MM.1S (cell line): ENCODE measurements at regions not wholly inside any gene's neighbourhood (a gene's known extent, or its start where the extent isn't known, plus 50 kb on each side); places are given as distances from the start of the nearest gene placed in this dataset.

Experiments
- DNase-seq: peaks from one replicate; pipeline ENCODE4 v3.0.0-alpha.2; 2015
- H2AFZ ChIP-seq: fragments of 300-600 bp; sonication (generic); 2 replicates; pipeline ENCODE4 v1.6.0; 2016; ENCODE audit warnings: antibody characterized with exemption, low read length
- H3F3A ChIP-seq: fragments of 300-600 bp; sonication (generic); 2 replicates; pipeline ENCODE4 v1.6.1; 2016; ENCODE audit warnings: mild to moderate bottlenecking, antibody characterized with exemption, low read length, moderate library complexity, mixed read lengths; ENCODE audit not compliant: insufficient read depth
- H3K27ac ChIP-seq: fragments of 300-600 bp; sonication (generic); 2 replicates; pipeline ENCODE4 v1.5.1; 2016; ENCODE audit warnings: mild to moderate bottlenecking, low read length
- H3K27me3 ChIP-seq: fragments of 300-600 bp; sonication (generic); replicated peaks from 2 replicates; pipeline ENCODE4 v1.6.0; 2016; ENCODE audit warnings: low read length; ENCODE audit not compliant: insufficient read depth
- H3K36me3 ChIP-seq: fragments of 300-600 bp; sonication (generic); replicated peaks from 2 replicates; pipeline ENCODE4 v1.6.1; 2016; ENCODE audit warnings: mild to moderate bottlenecking, low read length, mixed read lengths; ENCODE audit not compliant: insufficient read depth
- H3K4me1 ChIP-seq: fragments of 300-600 bp; sonication (generic); 2 replicates; pipeline ENCODE4 v1.6.1; 2016; ENCODE audit warnings: low read length, mixed read lengths
- H3K4me2 ChIP-seq: fragments of 300-600 bp; sonication (generic); 2 replicates; pipeline ENCODE4 v1.6.0; 2016; ENCODE audit warnings: low read depth, low read length
- H3K4me3 ChIP-seq: fragments of 300-600 bp; sonication (generic); 2 replicates; pipeline ENCODE4 v1.5.1; 2016; ENCODE audit warnings: low read length, mixed read lengths
- H3K79me2 ChIP-seq: fragments of 300-600 bp; sonication (generic); 2 replicates; pipeline ENCODE4 v1.6.1; 2016; ENCODE audit warnings: mixed run types, low read length, mixed read lengths
- H3K9ac ChIP-seq: fragments of 300-600 bp; sonication (generic); 2 replicates; pipeline ENCODE4 v1.6.1; 2016; ENCODE audit warnings: low read length, mixed read lengths
- H3K9me2 ChIP-seq: fragments of 300-600 bp; sonication (generic); replicated peaks from 2 replicates; pipeline ENCODE4 v1.6.1; 2016; ENCODE audit warnings: mild to moderate bottlenecking, low read length, mixed read lengths; ENCODE audit not compliant: insufficient read depth
- H3K9me3 ChIP-seq: fragments of 300-600 bp; sonication (generic); replicated peaks from 2 replicates; pipeline ENCODE4 v1.6.1; 2016; ENCODE audit warnings: mild to moderate bottlenecking, low read length, mixed read lengths; ENCODE audit not compliant: insufficient read depth
- H4K20me1 ChIP-seq: fragments of 300-600 bp; sonication (generic); 2 replicates; pipeline ENCODE4 v1.6.1; 2016; ENCODE audit warnings: mild to moderate bottlenecking, low read length, moderate library complexity, mixed read lengths; ENCODE audit not compliant: insufficient read depth
- EZH2 ChIP-seq: fragments of 300-600 bp; sonication (generic); optimal IDR thresholded peaks from 2 replicates; pipeline ENCODE3; 2017; ENCODE audit warnings: low read depth, mild to moderate bottlenecking, antibody characterized with exemption, low read length, mixed read lengths
- EZH2phosphoT487 ChIP-seq: fragments of 300-600 bp; sonication (generic); IDR thresholded peaks from 2 replicates; pipeline ENCODE4 v1.6.1; 2018; ENCODE audit warnings: antibody characterized with exemption, low read length
- TF ChIP-seq, protein P1 (sequence below): fragments of 300-600 bp; sonication (generic); IDR thresholded peaks from 2 replicates; pipeline ENCODE4 v1.5.1; 2016; ENCODE audit warnings: antibody characterized with exemption, low read length, mixed read lengths

DNA sequence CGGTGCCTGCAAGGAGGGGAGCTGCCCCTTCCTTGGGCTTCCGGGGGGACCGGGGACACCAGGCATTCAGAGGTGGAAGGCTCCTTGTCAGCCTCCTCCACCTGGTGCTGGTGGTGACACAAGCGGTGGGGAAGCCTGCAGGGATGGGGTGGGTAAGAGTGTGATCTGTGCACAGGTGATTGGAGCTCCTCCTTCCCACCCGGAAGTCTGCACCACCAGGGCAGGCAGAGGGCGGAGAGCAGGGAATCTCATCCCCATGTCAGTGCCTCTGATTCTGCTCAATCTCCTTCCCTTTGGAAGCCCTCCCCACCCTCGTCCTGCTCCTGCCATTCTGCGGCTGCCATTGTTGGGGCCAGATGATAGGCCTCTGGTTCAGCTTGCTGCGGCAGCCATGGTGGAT, 238.1 kb upstream of the CRY1 start:
- no peak for TF ChIP-seq EZH2
- TF ChIP-seq EZH2phosphoT487: no peak
- TF ChIP-seq, protein P1, sequence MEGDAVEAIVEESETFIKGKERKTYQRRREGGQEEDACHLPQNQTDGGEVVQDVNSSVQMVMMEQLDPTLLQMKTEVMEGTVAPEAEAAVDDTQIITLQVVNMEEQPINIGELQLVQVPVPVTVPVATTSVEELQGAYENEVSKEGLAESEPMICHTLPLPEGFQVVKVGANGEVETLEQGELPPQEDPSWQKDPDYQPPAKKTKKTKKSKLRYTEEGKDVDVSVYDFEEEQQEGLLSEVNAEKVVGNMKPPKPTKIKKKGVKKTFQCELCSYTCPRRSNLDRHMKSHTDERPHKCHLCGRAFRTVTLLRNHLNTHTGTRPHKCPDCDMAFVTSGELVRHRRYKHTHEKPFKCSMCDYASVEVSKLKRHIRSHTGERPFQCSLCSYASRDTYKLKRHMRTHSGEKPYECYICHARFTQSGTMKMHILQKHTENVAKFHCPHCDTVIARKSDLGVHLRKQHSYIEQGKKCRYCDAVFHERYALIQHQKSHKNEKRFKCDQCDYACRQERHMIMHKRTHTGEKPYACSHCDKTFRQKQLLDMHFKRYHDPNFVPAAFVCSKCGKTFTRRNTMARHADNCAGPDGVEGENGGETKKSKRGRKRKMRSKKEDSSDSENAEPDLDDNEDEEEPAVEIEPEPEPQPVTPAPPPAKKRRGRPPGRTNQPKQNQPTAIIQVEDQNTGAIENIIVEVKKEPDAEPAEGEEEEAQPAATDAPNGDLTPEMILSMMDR: no peak
- Histone ChIP-seq H3K9me3 (no peaks in the 10 kb centered on the region), H3K27ac (no peak overlapping the region), H4K20me1 (no peaks in the 10 kb centered on the region), H3K79me2 (no peaks in the 10 kb centered on the region), H3F3A (no peaks in the 10 kb centered on the region), H3K4me1 (no peaks in the 10 kb centered on the region), H3K9me2 (no peaks in the 10 kb centered on the region), H3K4me2 (no peak overlapping the region), H2AFZ (no peak overlapping the region), H3K9ac (no peak overlapping the region), H3K4me3 (no peak overlapping the region), H3K27me3 (no peaks in the 10 kb centered on the region), H3K36me3 (no peaks in the 10 kb centered on the region)
- DNase-seq: no peak

DNA sequence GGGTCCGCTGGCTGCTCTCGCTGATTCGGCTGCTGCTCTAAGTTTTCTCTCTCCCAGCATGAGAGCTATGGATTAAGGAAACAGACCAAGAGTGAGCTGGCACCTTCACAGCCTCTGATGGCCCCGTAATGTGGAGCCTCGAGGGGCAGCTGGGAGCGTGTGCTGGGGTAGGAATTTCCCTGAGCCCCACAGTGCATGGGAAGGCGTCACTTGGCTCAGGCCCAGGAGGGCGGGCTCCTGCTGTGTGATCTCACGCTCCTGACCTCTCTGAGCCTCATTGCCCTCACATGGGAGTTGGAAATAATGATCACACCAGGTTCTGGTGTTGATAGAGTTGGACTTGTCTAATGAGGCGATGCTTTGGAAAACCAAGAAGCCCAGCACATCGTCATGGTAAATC, 238.6 kb upstream of the CRY1 start:
- no peak overlapping the region for H3K9ac ChIP-seq
- H2AFZ ChIP-seq: no peak overlapping the region
- H3K4me1 ChIP-seq: no peaks in the 10 kb centered on the region
- H4K20me1 ChIP-seq: no peaks in the 10 kb centered on the region
- no peak overlapping the region for H3K27ac ChIP-seq
- no peak overlapping the region for H3K4me2 ChIP-seq
- H3K36me3 ChIP-seq: no peaks in the 10 kb centered on the region
- TF ChIP-seq, protein P1: no peak
- no peak for TF ChIP-seq EZH2
- TF ChIP-seq EZH2phosphoT487: no peak
- H3F3A ChIP-seq: no peaks in the 10 kb centered on the region
- no peak for DNase-seq
- no peak overlapping the region for H3K4me3 ChIP-seq
- H3K9me2 ChIP-seq: no peaks in the 10 kb centered on the region
- H3K27me3 ChIP-seq: no peaks in the 10 kb centered on the region
- no peaks in the 10 kb centered on the region for H3K9me3 ChIP-seq
- no peaks in the 10 kb centered on the region for H3K79me2 ChIP-seq

DNA sequence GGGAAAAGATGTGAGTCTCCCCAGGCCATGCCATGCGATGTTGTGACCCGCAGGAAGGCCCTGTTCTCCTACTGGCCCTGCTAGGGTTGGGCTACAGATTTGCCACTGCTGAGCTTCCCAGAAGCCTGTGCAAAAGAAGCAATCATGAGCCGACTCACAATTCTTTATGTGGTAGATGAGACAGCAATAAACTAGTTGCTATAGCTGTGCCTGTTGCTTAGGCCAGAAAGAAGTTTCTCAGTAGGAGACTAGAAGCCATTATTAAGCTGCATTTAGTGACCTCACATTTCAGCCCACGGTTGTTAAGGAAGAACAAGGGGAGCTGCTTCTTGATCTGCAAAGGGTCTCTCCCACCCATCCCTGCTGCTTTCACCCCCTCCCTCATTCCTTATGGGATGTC, 239.4 kb upstream of the CRY1 start:
- H3K79me2 ChIP-seq: no peaks in the 10 kb centered on the region
- H3K9me3 ChIP-seq: no peaks in the 10 kb centered on the region
- no peak for TF ChIP-seq EZH2phosphoT487
- TF ChIP-seq EZH2: no peak
- TF ChIP-seq, protein P1: no peak
- no peaks in the 10 kb centered on the region for H3K9me2 ChIP-seq
- DNase-seq: no peak
- H3F3A ChIP-seq: no peaks in the 10 kb centered on the region
- no peaks in the 10 kb centered on the region for H3K36me3 ChIP-seq
- no peak overlapping the region for H3K9ac ChIP-seq
- no peak overlapping the region for H2AFZ ChIP-seq
- no peak overlapping the region for H3K27ac ChIP-seq
- no peak overlapping the region for H3K4me3 ChIP-seq
- H3K4me2 ChIP-seq: no peak overlapping the region
- H3K27me3 ChIP-seq: no peaks in the 10 kb centered on the region
- H4K20me1 ChIP-seq: no peaks in the 10 kb centered on the region
- no peaks in the 10 kb centered on the region for H3K4me1 ChIP-seq
